SK-N-MC (cell line): ENCODE measurements at regions not wholly inside any gene's neighbourhood (a gene's known extent, or its start where the extent isn't known, plus 50 kb on each side); places are given as distances from the start of the nearest gene placed in this dataset.

ENCODE experiments used
- EZH2 ChIP-seq: fragments of 200-600 bp; sonication (generic); IDR thresholded peaks from one replicate; pipeline ENCODE4 v1.6.1; 2017; ENCODE audit warnings: antibody characterized with exemption
- FOXP2 ChIP-seq: optimal IDR thresholded peaks from 2 replicates; pipeline ENCODE3; 2011; ENCODE audit warnings: mild to moderate bottlenecking, moderate library complexity; ENCODE audit not compliant: insufficient read depth; ENCODE audit errors: extremely low read length, control extremely low read depth
- POLR2AphosphoS5 ChIP-seq: IDR thresholded peaks from 2 replicates; pipeline ENCODE4 v1.6.1; 2012; ENCODE audit warnings: mild to moderate bottlenecking, low read depth, low read length, borderline replicate concordance

DNA sequence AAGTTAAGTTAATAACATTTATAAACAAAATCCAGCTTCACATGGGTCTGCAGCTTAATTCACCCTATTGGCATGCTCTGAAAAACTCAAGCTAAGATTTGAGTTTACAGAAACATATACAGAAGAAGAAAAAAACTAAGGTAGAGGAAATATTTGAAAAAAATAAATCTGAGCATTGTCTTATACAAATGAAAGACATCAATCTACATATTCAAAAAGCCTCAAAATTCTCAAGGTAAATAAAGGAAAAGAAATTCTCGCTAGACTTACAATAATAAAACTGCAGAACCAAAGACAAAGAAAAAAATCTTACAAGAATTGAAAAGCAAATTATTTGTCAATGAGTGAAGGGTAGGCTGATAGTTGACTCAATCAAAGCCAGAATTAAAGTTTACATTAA lies 493.4 kb downstream of the CETN3 start:
- no peak for TF ChIP-seq EZH2
- TF ChIP-seq POLR2AphosphoS5, result no peak
- TF ChIP-seq FOXP2, result no peak
